NCI-H2081 (cell line): ENCODE measurements at regions not wholly inside any gene's neighbourhood (a gene's known extent, or its start where the extent isn't known, plus 50 kb on each side); places are given as distances from the start of the nearest gene placed in this dataset.

ENCODE experiments used
- DNase-seq, 2 experiments: peaks; one replicate each; lab custom pipeline; 2025; lab: John Stamatoyannopoulos, UW

DNA sequence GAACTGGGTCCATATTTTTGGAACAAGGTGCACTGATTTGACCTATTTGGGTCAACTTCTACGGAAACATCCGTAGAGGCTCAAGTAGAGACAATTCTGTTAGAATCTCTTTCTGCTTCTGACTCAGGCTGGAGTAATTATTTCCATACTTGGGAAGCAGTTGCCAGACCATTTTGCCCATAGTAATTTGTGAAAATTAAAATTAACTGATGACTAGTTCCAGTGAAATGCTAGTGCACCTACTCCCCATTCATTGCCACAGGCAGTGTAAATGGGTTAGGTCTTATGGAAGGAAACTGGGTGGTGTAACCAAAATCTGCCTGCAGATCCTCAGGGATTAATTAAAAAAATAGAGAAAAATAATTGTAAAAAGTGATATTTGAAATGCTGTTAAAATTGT, 201.1 kb downstream of the TENT4A start:
- DNase-seq: no peak

GRCh38 chr5:6915574-6915973, 202.3 kb downstream of the TENT4A start:
- no peak for DNase-seq

DNA sequence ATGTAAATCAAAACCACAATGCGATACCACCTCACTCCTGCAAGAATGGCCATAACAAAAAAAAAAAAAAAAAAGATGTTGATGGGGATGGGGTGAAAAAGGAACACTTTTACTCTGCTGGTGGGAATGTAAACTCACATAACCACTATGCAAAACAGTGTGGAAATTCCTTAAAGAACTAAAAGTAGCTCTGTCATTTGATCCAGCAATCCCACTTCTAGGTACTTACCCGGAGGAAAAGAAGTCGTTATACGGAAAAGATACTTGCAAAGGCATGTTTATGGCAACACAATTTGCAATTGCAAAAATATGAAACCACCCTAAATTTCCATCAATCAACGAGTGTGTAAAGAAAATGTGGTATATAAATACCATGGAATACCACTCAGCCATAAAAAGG, 205.0 kb downstream of the TENT4A start:
- no peak for DNase-seq

- DNase-seq: no peak
These were observed 207.5 kb downstream of the TENT4A start for GRCh38 chr5:6920628-6921256.

GRCh38 chr5:6926491-6927038, 213.3 kb downstream of the TENT4A start:
- DNase-seq: no peak

DNA sequence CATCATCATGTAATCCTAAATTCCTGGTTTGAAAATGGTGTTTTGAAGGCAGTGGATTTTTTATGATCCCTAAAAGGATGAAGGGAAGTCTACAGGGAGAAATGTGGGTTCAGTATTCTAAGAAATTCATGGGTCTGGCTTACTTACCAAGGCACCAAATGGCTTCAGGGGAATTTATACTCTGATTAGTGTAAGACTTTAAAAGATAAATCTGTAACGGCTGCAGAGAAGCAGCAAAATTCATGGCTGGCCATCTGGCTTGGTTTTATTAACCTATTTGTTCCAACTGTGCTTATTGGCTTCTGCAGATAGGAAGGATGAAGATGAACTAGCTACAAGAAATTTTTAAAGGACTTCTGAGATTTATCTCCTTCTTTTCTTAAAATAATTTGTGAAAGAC, 222.8 kb downstream of the TENT4A start:
- DNase-seq: no peak

DNA sequence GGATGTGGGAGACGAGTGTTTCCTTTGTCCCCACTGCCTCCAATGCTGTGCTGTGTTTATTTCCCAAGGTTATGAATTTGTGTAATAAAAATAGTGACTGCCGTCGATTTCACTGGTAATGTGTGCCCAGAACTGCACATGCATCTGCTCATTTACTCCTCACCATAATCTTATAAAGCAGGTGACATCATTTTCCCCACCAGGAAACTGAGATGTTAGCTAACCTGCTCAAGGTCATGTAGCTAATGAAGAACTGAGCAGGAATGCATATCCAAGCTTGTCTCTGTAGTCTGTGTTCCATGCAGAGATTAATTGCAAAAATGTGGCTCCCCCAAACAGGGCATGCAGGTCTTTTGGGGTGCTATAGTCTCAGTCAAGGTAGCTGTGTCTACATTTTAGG, 224.4 kb downstream of the TENT4A start:
- DNase-seq: no peak

DNA sequence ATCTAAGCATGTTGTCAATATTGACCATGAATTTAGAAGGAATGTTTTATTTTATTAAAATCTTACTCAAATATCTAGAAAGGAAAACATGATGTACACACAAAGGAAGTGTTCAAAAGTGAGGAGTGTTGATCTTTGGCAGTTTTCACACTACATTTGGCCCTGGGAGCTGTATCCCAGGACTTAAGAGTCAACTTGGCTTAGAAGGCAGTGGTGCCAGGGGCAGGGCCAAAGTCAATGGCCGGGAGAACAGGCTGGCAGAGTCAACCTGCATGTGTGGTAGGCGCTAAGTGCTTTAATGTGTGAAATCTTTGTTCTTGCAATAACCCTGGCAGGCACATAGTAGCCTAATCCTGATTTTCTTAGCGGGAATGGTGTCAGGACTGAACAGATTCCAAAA, 228.4 kb downstream of the TENT4A start:
- no peak for DNase-seq

GRCh38 chr5:6943197-6944112, 230.2 kb downstream of the TENT4A start:
- no peak for DNase-seq

GRCh38 chr5:6948562-6948961, 235.3 kb downstream of the TENT4A start:
- no peak for DNase-seq

GRCh38 chr5:6949230-6949629, 236.0 kb downstream of the TENT4A start:
- no peak for DNase-seq

GRCh38 chr5:6950250-6950649, 237.0 kb downstream of the TENT4A start:
- DNase-seq: no peak

DNA sequence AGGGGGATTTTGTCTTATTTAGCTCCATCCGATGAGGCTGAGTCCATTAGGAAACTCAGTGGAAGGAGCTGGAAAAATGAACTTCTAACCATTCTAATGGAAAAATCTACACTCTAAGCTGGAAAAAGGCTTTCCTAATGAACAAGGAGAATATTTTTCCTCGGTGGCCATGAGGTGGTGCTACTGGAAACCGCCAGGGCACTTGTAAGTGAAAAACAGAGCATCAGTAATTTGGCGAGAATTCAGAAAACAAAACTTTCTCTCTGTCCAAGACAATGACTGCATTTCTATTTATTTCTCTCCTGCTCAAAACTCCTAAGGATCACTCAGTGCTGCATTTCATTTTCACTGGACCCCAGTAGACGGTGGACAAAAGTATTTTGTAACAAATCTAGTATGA, 237.6 kb downstream of the TENT4A start:
- DNase-seq: no peak

GRCh38 chr5:6961123-6961522, 247.9 kb downstream of the TENT4A start:
- DNase-seq: no peak

GRCh38 chr5:6961837-6962635, 248.8 kb downstream of the TENT4A start:
- peak; percentile 53 to 91 for DNase-seq

DNA sequence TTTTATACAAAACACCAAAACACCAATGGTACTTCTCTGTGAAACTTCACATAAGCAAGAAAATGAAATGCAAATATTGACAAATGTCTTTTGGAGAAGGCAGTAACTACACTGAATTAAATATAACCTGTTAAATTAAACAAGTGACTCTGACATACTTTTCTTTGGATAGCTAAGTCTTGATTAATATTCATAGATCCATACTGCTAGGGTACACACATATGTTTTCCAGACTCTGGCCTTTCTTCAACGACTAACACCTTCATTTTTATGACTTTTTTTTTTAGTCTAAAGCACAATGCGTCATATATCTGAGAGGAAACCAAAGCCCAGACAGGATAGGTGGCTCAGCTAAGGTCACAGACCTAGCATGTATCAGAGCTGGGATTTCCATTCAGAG, 263.7 kb downstream of the TENT4A start:
- no peak for DNase-seq

- no peak for DNase-seq
These were observed 265.8 kb downstream of the TENT4A start for GRCh38 chr5:6979061-6979460.

DNA sequence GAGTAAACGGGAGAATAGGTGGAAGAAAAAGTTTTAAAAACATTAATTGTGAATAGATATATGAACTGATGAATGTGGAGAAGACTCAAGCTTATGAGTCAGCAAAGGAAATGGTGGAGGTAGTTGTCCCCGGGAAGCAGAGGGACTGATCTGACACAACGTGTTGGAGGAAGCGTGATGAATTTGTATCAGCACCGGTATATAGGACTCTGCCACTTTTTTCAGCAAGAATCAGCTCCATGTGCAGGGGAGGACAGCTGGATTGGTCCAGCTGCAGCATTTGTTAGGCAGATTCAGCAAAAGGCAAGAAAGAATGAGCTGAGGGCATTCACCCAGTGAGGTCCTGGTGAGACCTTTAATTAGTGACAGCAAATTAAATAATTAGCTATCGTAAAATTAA, 276.0 kb downstream of the TENT4A start:
- DNase-seq: no peak

GRCh38 chr5:6994097-6994496, 280.9 kb downstream of the TENT4A start:
- DNase-seq: no peak

DNA sequence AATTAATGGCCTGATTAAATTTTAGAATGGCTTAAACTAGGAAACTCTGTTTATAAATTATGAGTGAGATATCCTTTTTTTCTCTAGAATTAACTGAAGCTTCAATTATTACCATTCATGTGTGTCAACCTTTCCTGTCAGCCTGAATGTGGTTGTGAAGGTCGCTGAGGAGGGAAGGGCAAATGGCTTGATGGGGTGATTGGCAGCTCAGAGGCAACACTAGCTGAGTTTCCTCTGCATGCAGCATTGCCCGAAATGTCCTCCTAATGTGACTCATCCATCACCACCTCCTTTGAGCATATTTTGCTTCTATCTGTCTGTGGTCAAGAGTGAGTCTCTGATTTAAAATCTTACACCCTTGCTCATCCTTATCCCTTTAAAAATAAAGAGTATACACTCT, 281.9 kb downstream of the TENT4A start:
- no peak for DNase-seq

GRCh38 chr5:7000310-7000709, 287.1 kb downstream of the TENT4A start:
- DNase-seq: peak in 1 of 2 experiments; percentile 36

GRCh38 chr5:7010591-7010990, 297.4 kb downstream of the TENT4A start:
- DNase-seq: no peak
